PC-9 (cell line): ENCODE measurements at regions not wholly inside any gene's neighbourhood (a gene's known extent, or its start where the extent isn't known, plus 50 kb on each side); places are given as distances from the start of the nearest gene placed in this dataset.

Source experiments
- CTCF ChIP-seq: fragments of 200-600 bp; sonication (generic); conservative IDR thresholded peaks from 2 replicates; pipeline ENCODE4 v1.6.1; 2017; ENCODE audit warnings: mixed run types, antibody characterized with exemption, mild to moderate bottlenecking, moderate library complexity
- EZH2 ChIP-seq: fragments of 200-600 bp; sonication (generic); IDR thresholded peaks from 2 replicates; pipeline ENCODE4 v1.8.0; 2017; ENCODE audit warnings: antibody characterized with exemption, low read depth

DNA sequence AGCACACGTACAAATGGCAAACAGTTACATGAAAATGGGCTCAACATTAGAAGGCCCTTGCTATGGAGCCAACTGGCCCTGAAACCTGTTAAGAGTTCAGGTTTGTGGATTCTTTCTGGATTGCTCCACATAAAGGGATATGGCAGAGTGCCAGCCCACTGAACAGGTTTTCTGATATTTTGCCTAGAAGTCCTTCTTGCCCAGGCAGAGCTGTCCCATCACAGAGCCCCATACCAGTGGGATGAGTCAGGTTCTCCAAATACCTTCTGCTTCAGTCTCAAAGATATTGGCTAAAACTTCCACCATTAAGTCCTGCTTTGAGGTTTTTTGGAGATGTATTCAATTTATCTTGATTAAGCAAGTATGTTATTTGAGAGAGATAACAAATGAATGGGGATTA is 146.8 kb upstream of the IL1RAPL2 start:
- TF ChIP-seq CTCF (no peak), EZH2 (no peak)
